HG03354 (cell line): ENCODE measurements at regions not wholly inside any gene's neighbourhood (a gene's known extent, or its start where the extent isn't known, plus 50 kb on each side); places are given as distances from the start of the nearest gene placed in this dataset.

Source experiments
- ATAC-seq: cut with Tn5 transposase; IDR thresholded peaks from one replicate; pipeline ENCODE4 v1.9.1; 2021; ENCODE audit warnings: mild to moderate bottlenecking; ENCODE audit not compliant: unreplicated experiment, poor library complexity, severe bottlenecking

DNA sequence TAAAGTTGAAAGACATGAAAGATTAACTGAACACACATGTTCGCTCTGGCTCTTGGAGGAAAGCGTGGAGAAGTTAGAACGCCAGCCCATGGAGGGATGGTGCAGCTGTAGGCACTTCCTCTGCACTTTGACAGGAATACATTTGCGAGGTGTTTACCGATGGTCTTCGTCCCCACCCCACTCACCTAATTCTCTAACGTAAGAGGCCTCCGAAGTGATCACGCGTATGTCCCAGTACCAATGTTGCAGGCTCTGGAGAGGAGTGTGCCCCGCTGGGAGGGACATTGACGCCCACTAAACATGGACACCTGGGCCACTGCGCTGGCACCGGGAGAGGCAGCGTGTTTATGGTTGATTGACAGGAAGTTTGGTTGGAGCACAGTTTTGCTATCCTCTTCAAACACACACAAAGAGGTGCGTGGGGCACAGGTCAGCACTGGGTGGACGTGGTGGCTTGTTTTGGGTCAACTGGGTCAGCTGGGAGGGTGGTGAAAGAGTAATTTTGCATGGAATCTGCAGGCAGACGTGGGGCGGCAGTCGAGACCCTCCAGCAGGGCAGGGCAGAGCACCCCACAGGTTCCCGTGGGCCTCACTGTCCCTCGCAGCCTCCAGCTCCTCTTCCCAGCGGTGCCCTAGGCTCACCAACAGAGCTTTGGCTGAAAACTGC lies 110.1 kb downstream of the DLL1 start:
- no peak for ATAC-seq

DNA sequence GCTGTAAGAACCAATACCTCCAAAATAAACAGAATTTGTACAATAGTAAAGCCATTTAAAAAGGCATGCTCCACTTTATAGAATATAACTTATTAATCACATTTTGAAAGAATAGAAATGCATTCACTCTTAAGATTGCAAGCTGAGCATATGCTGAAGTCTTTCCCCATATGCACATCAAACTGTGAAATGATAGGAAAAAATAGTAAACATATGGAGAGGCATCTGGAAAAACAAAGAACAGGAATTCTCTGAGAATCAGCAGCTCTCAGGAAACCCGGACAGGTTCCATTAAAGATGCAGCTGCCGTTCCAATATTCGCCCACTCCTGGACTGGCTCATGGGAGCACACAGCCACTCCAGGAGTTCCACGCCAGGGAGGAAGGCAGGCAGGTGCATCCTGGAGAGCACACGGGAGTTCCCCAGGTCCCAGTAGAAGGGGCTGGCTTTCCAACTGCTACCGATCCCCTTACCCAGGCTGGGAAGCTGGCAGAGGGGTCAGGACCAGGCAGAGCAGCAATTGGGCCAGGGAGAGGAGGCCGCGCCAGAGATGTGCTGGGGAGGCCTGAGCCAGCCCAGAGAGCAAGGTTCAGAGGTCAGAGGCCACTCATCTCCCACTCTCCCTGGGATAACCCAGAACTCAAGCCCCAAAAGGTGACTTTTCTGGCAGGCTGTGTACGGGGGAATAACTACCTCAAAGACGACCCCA lies 111.1 kb downstream of the DLL1 start:
- ATAC-seq = no peak

DNA sequence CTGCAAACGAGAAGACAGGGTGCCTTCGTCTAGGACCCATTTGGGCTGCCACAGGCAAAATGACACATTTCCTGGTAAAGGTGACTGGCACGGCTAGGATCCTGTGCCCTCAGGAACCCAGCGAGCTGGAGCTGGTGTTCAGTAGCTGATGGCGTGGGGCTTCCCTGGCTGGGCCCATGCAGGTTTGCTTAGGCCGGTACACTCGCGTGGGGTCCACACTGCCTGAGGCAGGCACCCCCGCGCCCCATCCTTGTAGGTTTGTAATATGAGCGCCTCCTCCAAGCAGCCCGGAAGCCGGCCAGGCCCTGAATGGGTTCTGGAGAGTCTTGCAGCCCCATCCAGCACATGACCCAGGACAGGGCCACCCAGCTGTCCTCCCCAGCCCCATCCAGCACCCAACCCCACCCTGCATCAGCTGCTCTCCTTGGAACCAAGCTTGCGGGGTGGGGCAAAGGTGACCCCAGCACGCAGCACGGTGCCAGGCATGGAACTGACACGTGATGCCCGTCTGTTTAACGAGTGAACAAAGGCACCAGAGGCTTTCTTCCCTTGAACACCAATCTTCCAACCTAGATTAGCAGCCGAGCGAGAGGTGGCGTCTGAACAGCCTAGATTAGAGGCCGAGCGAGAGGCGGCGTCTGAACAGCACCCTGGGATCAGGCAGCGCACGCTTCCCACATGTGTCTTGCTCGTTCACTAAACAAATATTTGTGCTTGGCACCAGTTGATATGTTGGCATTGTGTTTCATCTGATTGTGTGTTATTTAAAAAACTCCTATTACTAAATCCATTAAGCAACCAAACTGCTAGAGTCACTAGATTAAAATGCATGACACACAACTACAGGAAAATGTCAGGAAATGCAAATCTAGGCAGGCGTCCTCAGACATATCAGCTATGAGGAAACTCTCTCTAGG lies 112.1 kb downstream of the DLL1 start:
- no peak for ATAC-seq

DNA sequence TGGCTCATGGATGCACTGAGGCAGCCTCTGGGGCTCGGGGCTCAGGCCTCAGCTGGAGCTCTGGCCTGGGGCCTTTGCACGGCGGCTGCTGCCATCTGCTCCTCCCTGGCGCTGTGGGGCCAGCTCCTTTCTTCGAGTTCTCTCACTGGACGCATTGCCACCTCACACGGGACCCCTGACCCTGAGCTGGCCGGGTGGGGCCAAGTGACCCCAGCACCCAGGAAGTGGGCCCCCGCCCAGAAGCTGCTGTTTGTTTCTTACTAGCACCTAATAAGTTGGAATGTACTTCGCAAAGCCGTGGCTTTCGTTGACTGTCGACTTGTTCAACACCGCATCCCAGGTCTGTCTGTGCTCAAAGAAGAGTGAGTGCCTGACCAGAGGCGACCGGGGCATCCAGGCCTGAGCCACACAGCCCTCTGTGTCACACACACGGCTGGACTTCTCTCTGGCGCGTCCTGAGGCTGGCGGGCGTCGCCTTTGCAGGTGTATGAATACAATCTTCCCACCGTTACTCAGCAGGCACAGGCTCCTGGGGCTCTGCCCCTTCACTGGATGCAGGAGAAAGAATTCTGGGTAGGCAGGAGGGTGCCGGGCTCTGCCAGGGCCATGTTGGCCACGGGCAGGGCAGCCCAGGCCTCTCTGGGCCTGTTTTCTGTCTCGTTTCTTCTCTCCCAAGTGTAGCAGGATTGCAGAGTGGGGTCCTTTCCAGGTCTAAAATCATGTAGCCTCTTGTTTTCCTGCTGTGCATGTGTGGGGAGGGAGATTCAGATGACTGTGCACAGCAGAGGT lies 112.9 kb downstream of the DLL1 start:
- ATAC-seq = no peak

DNA sequence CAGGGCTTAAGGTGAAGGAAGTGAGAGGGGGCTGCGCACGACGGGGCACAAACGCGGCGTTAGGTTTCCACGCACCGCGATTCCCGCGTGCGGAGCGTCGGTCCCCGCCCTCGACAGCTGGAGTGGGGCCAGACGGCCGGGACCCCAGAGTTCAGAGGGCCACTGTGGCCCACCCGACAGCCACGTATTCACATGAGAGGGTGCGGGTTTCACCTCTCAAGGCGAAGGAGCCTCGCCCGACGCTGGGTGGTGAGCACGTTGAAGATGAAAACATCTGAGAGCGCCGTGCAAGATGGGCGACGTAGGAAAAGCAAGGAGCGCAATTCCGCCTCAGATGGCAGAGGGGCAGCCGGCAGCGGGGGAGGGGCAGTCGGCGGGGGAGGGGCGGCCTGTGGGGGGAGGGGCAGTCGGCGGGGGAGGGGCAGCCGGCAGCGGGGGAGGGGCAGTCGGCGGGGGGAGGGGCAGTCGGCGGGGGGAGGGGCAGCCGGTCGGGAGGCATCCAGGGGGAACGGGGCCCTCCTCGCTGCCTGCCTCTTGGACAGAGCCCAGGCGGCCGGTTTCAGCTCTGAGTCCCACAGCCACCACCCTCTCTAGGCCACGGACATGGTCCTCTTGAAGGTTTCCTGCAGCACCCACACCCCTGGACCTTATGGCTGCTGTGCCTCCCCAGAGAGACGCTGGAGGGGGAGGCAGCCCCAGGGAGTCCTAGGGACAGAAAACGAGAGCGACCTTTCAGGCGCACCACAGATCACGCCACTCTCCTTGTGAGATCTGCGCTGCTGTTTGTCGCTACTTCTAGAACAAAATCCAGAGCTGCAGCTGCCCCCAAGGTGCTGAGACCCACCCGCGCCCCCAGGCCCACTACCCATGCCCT lies 113.7 kb downstream of the DLL1 start:
- ATAC-seq = no peak

DNA sequence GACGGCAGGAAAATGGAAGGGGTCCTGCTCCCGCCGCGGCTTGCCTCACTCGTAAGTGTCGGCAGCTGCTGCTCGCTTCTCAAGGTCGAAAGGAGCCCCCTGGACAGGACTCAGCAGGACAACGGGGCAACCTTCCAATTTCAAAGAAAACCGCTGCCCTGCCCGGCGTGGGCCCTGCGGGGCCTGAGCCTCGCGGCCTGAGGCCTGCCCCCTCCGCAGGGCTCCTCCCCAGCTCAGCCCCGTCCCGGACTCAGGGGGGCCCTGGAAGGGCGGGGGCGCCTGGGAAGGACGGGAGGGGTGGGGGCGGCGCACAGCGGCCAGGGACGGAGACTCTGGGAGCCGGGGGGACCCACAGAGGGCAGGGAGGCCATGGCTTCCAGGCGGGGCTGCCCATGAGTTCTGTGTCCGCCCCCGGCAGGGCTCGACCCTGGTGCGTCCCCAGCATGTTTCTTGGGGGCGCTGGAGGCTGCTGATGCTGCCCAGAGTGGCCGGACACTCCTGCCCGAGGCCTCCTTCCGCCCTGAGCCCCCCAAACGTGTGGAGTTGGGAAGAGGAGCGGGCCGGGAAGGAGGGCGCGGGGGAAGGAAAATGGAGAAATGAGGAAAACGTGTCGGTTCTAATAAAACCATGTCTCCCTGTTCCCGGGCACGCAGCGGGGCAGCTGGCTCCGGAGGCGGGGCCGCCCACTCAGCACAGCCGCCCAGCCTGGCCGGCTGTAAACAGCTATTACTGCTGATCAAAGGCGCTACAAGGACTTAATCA lies 114.6 kb downstream of the DLL1 start:
- no peak for ATAC-seq

DNA sequence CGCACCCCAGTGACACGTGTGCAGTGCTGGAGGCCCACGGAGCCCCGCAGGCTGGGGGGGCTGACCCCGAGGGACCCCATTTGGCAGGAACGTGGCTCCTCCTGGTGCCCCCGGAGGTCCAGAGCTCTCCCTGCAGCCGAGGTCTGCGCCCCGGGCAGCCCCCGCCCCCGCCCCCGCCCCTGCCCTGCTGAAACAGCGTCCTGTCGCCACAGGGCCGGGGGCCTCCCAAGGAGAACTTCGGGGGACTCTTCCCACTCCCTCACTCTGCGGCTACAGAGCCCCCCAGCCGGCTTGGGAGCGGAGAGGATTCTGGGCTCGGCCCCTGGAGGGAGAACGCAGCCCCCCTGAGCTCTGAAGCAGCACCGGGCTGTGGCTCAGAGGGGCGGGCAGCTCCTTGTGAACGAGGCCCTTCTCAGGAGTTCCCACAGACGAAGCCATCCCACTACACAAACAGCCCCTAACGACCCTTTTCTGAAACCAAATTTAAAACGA lies 115.2 kb downstream of the DLL1 start:
- no peak for ATAC-seq

DNA sequence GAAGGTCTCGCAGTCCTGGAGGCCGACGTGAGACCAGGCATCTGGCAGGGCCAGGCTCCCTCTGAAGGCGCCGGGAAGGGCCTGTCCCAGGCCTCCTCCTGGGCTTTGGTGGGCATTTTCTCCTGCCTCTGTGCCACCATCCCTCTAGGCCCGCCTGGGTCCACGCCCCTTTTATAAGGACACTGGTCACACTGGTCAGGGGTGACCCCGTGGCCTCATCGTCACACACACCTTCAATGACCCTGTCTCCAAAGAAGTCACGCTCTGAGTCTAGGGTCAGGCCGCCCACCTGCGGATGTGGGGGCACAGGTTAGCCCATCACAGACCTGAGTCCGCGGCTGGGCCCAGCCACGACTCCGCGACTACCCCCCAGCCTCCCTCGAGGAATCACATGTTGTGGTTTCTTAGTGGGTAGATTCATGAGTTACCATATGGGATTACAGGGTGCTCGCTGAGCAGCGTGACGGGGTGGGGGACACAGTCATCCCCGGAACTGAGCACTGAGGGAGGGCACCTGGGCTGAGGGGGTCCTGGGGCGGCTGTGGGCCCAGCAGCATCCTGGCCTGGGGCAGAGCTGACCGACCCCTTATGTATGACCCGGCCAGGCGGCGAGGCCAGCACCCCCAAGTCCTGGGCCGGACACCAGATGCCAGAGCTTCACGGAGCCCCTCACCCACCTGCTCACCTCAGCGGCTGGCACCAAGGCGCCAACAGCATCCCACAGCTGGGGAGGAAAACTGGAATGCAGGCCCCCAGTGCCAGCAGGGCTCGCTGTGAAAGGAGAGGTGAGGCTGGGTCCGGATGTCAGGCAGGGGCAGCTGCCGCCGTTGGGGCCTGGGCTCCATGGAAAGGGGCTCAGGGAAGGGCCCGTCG lies 115.9 kb downstream of the DLL1 start:
- ATAC-seq = no peak

DNA sequence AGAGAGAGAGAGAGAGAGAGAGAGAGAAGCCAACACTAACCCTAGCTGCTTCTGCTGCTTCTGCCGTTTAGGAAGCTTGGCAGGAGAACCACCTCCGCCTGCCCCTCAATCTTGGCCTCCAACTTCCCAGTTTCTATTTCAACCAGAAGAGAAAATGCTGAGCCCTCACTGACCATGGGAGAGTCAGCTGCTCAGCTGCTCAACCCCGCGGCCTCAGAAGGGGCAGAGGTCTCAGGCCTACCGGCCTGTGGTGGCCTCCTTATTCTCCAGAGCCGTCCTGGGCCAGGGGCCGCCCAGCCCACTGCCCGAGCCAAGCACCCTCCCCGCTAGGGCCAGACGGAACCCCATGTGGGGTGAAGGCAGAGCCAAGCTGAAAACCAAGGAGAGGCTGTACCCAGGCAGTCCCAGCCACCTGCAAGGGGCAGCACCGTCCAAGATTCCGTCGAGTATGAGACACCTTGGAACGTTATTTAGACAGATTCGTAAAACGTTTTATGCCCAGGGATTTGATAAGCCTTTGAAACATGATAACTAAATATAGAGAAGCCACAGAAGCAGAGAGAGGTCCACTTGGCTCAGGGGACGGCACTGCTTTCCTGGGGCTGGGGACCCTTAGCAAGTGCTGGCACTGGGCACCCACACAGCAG lies 116.6 kb downstream of the DLL1 start:
- no peak for ATAC-seq

DNA sequence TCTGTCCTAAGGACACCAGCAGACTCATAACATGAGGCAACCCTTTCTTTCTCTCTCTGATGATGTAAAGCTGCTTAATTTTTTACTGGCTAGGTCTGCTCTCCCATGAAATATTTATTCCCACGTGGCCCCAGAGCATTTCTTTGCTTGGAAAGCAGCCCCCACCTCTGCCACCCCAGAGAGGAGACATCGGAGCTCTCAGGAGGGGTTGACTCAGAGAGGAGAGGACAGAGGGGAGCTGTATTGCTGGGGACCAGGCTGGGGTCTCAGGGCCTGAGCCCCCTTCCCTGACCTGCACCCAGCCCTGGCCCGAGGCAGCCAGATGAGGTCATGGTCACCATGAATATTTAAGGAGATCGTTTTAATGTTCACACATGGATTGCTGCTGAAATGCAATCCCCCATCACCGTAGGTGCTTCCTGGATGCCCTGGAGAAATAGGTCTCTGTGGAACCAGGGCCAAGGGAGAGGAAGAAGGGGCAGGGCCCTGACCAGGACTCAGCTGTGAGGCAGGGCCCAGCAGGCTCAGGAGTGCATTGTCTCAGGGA lies 117.5 kb downstream of the DLL1 start:
- no peak for ATAC-seq

DNA sequence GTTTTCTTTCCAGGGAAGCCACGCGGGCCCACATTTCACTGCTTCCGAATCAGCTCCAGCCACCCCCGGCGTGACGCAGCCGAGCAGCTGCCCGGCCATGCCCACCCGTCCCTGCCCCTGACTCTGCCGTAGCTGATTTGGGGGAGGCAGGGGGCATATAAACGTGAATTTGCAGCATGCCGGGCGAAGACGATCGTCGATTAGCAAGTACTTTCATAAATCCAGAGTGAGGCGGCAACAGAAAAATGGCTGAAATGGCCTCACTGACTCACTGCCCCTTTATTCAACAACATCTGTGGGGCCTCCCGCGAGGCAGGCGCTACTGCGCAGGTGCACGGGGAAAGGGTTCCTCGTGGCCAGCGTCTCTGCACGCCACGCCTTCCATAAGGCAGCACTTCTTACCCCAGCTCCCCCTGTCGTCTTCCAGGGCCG lies 118.0 kb downstream of the DLL1 start:
- ATAC-seq = no peak

DNA sequence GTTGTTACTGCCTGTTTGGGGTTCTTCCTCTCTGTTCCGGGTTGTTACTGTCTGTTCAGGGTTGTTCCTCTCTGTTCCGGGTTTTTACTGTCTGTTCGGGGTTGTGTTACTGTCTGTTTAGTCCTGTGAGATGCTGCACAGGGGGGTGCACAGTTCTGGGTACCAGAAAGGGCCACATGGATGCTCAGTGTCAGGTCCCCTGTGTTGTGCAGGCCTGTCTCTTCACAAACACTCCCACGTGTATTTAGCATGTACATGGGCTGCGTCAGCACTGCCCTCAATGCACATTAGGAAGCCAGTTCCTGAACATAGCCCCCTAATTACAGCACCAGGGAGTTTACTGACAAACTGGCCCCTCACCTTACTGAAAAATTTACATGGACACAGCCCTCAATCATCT lies 118.5 kb downstream of the DLL1 start:
- ATAC-seq = no peak

DNA sequence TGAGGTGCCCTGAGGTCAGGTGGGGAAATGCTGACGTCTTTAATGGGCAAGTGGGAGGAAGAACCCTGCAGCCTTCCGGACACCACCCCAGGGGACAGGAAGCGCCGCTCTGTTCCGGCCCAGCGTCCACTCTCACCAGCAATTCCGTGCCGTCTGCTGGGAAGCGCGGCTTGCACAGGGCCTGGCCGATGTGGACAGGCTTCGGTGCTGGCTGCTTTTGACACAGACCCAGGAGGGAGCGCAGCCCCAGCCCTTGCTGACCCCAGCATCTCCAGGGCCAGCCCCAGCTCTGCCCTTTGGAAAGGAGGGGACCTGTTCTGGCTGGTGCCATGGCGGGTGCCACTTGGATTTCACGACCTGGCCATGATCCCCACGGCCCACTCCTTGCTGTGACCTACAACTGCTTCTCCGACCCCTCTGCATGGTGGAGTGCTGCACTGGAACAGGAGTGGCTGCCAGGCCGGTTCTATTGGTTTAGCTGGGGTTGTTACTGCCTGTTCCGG lies 123.2 kb downstream of the DLL1 start:
- ATAC-seq = no peak

DNA sequence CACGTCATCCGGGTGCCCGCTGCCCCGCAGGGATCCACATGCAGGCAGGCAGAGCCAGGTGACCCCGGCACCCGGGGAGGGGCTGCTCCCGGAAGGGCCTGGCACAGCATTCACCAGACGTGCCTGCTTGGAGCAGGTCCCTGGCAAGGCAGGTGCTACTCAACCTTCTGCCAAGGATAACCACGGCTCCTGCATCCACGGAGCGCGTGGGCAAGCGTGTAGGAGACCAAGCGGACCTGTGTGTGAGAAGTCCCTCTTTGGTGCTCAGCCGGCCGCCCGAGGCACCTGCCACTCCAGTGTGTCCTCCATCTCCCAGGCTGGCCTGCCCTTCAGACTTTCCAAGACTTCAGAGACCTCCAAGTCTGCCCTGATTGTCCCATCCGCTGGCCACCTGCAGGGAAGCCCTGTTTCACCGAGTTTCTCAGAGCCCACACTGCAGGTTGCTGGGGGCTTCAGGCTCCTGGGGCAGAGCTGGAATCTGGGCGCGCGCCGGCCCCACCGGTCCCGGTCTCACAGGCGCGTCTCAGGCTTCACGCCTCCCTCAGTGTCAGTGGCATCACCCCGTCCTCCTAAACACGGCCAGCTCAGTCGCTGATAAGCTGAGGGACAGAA lies 124.3 kb downstream of the DLL1 start:
- no peak for ATAC-seq

DNA sequence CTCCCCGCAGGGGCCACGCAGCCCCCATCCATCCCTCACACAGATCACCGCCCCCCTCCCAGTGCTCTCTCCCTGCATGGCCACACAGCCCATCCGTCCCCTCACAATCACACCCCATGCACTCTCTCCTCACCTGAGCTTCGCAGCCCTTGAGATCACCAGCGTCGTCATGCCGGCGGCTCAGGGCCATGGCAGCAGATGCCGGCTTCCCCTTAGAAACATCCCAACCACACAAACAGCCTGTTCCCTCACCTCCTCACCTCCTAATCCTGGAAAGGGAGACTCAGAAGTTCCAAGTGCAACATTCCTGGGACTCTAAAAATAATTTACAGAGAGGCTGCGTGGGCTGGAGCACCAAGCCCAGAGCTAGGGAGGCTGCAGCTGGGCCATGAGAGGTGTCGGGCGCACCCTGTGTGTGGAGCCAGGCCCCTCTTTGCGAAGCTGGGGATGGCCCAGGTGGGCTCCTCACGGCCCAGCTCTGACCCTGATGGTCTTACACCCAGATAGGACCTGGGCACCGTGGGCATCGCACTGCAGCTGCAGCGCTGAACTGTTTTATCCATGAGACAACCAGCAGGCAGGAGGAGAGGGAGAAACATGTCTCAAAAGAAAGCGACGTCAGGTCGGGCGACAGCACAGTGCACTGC lies 125.3 kb downstream of the DLL1 start:
- ATAC-seq = no peak
